HG03064 (cell line): ENCODE measurements at regions not wholly inside any gene's neighbourhood (a gene's known extent, or its start where the extent isn't known, plus 50 kb on each side); places are given as distances from the start of the nearest gene placed in this dataset.
"Not testable (repeated sequence)": the region's sequence is repeated elsewhere in the genome, so short reads cannot be mapped to it uniquely, and the experiment has no call there.

Experiments
- ATAC-seq: cut with Tn5 transposase; IDR thresholded peaks from one replicate; pipeline ENCODE4 v1.9.1; 2021; ENCODE audit warnings: low read depth; ENCODE audit not compliant: unreplicated experiment

DNA sequence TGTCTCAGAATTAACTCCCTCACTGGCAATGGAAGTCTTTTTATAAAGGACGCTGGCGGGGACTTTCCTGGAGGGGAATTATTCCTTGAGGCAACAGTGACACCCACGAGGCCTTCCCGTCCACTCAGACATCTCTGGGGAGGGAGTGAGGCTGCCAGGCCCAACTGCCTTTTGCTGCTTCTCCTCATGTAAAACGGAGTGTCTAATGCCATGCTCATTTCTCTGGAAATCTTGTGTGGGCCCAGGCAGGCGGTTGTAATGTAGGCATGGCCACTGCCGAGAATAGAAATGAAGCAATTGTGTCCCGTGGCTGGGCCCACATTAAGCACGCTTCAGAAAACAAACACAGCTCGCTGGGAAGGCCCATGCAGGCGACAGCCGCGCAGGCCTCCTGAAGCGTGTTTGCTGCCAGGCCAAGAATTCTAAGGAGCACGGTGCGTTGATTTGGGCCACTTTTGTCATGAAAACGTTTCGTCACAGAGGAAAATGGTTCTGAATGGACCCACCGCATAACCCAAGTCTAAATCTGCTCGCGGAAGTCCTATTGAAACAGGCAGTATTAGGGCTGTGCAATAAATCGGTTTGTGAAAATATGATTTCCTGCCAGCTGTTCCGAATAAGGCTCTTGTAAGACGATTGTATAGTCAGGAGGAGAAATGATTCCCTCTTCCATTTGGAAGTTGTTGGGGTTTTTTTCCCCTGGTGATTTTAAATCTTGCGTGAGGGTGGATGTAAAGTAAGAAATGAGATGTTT, 104.2 kb upstream of the CHST15 start:
- no peak for ATAC-seq

DNA sequence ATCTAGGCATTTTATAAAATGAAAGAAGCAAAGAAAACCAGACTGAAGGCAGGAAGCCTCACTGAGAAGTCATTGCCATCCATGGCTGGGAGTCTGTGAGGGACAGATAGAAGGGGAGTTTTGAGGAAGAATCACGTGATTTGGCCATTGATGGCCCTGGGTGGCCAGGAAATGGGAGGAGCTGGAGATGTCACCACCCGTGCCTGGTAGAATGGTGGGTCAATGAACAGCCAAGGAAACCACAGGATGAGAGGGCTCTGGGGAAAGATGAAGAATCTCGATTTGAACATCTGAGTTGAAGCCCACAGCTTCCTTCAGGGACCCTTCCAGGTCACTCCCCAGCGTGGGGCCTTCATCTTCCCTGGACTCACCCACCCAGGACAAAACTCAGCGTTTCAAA, 103.3 kb upstream of the CHST15 start:
- ATAC-seq = no peak

DNA sequence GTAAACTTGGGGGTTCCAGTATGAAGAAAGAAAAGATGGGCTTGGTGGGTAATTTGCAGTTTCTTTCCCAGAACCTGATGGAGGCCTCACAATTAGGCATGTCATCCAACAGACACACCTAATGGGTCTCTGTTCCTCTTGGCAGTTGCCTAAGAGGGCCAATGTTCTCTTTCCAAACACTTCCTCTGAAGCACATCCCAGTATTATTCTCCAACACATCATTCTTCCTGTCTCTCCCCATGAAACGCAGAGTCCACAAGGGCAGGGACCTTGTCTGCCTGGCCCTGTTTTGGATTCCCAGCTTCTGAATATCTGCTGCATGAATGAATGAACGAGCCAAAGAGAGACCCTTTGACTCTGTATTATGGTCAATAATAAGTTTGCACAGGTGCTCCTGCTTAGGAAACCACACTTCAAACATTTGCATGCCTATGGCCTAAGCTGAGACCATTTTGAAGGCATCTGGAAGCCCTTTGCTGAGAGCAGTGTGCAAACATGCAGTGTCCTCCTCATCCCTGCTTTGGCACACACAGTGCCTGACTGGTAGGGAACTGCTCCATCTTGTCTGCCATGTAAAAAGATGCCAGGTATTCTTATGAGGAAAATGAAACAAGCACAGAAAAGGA, 100.9 kb upstream of the CHST15 start:
- no peak for ATAC-seq

- ATAC-seq = no peak
Measured at GRCh38 chr10:124193309-124193696, 99.9 kb upstream of the CHST15 start.

- ATAC-seq = not testable (repeated sequence)
Measured at GRCh38 chr10:124192664-124193308, 99.4 kb upstream of the CHST15 start.

DNA sequence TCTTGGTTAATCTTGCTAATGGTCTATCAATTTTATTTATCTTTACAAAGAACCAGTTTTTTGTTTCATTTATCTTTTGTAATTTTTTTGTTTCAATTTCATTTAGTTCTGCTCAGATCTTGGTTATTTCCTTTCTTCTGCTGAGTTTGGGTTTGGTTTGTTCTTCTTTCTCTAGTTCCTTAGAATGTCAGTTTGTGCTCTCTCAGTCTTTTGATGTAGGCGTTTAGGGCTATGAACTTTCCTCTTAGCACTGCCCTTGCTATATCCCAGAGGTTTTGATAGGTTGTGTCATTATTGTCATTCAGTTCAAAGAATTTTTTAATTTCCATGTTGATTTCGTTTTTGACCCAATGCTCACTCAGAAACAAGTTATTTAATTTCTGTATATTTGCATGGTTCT, 97.1 kb upstream of the CHST15 start:
- not testable (repeated sequence) for ATAC-seq

GRCh38 chr10:124186956-124187355, 93.6 kb upstream of the CHST15 start:
- ATAC-seq = no peak

DNA sequence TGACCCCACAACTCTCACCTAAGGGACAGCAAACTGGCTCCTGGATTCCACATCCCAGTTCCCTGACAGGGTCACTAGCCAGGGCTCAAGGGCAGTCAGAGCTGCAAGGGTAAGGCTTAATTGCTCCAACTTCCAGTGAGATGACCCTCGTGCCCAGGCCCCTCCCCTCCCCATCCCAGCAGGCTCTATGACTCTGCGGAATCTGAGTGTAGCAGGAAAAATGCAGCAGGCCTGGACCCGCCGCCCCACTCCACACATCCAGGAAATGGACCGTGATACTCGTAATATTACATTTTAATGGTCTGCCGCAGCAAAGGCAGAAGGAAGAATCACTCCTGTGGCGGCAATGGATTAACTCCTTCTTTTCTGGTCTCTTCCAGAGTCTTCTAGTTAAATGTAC, 91.7 kb upstream of the CHST15 start:
- no peak for ATAC-seq

DNA sequence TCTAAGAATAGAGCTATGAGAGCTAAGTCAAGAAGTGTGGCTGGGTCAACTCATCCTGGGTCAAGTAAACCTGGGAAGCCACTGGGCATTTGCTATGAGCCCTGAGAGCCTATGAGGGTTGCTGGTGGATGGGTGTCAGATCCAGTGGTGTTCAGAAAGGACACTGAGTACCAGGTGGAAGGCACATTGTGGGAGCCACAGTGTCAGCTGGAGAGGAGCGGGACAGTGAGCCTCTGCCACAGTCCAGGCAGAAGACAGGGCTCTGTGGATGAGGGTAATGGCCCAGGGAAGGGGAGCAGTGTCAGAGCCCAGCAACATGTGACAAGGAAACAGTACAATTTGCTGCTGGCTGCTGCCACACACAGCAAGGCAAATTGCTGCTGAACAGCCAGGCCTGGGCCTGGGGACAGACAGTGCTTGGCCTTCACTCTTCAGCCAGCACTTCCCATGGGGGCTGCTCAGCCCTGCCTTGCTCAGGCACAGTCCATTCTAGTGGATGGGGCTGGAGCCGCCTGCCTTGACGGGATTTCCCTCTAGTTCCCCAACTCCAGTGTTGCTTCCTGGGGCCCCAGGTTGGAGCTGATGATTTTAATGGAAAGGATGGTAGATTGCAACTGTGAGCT, 90.9 kb upstream of the CHST15 start:
- ATAC-seq = no peak

DNA sequence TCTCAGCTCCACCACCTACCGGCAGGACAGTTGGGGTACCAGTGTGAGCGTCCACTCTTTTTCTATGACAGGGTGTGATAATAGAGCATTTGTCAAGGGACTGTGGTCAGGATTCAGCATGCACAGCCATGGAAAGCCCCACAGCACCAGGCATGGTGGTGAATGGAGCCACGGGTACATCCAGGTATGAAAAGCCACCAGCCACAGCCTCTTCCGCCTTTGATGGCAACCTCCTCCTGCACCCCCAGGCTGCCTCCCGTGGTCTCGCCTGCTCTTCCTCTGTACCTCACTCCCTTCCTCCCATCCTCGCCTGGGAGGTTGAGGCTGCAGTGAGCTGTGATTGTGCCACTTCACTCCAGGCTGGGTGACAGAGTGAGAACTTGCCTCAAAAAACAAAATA, 90.2 kb upstream of the CHST15 start:
- ATAC-seq = no peak

- no peak for ATAC-seq
Measured at GRCh38 chr10:124182088-124182541, 88.7 kb upstream of the CHST15 start.

DNA sequence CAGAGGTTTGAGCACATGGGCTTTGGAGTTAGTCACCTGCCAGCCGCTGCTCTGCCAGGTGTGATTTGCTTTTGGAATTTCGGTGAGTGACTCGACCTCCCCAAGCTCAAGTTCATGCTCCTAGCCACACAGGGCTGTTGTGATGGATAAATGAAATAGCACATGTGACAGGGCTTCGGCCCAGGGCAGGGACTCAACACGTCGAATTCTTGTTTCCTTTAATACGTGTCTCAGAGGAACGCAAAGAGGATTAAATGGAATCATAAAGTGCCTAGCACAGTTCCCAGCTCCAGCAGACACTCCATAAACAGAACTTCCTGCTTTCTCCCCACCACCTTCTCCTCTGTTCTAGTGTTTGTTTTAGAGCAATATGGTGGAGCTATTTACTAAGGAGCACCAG, 88.3 kb upstream of the CHST15 start:
- no peak for ATAC-seq

- ATAC-seq = no peak
Measured at GRCh38 chr10:124180947-124181549, 87.7 kb upstream of the CHST15 start.

DNA sequence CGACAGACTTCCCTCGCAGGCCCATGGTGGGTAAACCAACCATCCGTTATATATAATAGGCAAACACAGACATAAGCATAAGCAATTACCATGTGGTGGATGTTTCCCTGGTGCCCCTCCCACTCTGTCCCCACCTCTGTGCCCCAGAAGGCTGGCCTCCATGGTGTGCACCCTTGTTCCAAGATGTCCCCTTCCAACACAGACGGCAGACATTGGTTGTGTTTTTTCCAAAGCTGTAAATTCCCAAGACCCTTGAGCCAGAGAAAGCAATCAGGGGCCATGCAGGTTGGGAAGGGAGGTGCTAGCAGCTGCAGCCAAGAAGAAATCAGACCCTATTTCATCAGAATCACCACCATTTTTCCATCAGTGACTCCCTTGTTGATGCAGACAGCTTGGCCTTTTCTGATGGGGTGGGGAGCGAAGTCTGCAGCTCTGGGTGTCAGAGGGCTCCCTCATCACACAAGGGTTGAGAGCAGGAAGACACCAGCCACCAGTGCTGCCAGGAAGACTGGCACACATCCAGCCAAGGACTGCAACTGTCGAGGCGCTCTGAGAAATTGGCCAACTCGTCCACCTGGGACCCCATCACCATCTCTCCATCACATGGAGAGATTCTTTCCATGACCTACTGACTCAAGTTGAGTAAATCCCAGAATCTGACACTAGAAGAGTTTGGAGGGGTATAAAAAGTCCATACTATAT, 86.8 kb upstream of the CHST15 start:
- ATAC-seq = no peak

DNA sequence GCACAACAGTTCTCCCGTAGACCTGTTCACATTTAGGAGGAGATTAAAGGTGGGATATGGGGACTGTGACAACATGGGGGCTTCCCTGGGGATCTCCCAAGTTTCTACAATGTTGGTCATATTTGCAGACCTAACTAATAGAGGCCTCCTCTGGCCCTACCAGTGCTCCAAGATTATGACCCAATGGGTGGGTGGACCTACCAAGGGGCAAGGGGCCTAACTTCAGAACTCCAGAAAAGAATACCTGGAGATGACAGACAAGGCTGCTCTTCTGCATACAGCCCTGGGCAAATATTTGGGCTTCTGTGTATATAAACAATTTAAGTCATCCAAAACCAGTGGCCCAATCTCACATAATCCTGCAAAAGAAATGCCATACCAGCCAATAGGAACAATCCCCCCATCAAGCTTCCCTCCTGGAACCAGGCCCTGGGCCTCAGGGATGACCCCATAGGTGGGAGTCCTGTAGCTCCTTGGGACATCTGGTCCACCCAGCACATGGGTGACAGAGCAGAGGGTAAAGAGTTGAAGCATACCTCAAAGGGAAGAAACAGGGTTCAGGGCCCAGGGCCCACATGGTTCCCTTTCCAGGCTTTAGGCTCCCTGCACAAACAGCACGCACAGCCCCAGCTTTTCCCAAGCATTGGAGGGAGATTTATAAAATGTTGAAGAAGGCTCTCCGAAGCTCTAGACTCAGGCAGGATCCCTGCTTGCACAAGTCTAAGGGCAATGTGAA, 86.1 kb upstream of the CHST15 start:
- no peak for ATAC-seq

GRCh38 chr10:124177180-124177518, 83.8 kb upstream of the CHST15 start:
- no peak for ATAC-seq

GRCh38 chr10:124176349-124177179, 83.2 kb upstream of the CHST15 start:
- ATAC-seq = no peak

DNA sequence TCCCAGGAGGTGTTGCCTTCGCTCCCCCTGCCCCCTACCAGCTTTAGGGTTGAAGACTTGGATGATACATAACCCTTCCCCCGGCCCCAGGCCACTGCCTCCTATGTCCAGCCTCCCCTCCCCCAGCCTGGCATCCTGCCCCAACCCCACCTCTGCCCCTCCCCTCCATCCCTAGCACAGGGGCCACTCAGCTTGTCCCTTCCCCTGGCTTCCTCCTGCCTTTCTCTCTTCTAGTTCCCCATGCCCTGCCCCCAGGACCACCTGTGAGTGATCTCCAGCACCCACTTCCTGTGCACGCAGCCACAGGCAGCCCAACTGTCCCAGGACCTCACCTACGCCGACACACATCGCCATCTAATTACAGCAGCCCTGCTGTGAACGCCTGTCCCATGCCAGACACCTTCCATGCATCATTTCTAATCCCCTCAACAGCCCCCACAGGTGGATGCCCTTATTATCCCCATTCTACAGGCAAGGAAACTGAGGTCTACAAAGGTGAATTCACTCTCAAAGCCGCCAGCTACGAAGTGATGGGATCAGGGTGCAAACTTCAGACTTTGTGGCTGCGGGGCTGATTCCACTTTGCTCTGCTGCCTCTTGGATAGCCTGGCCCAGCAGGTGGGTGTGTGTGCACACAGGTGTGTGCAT, 82.4 kb upstream of the CHST15 start:
- no peak for ATAC-seq
